H1 (cell line): ENCODE measurements at regions not wholly inside any gene's neighbourhood (a gene's known extent, or its start where the extent isn't known, plus 50 kb on each side); places are given as distances from the start of the nearest gene placed in this dataset.

ENCODE experiments used
- ATF2 ChIP-seq: IDR thresholded peaks from 2 replicates; pipeline ENCODE4 v1.6.1; 2012; ENCODE audit warnings: low read length, inconsistent platforms
- CREB1 ChIP-seq: IDR thresholded peaks from 2 replicates; pipeline ENCODE4 v1.6.1; 2012; ENCODE audit warnings: inconsistent platforms
- GTF2F1 ChIP-seq: IDR thresholded peaks from 2 replicates; pipeline ENCODE4 v1.6.1; 2012; ENCODE audit warnings: low read depth, low read length, improper control_type of control experiment, borderline replicate concordance
- KDM1A ChIP-seq: fragments of 200-600, 300-600 bp; sonication (generic); IDR thresholded peaks from 2 replicates; pipeline ENCODE4 v1.7.1; 2016; ENCODE audit warnings: mild to moderate bottlenecking, low read length, borderline replicate concordance
- KDM5A ChIP-seq: fragments of 200-600 bp; IDR thresholded peaks from 2 replicates; pipeline ENCODE4 v1.7.1; 2012; ENCODE audit warnings: mild to moderate bottlenecking, low read length, inconsistent platforms, mixed read lengths
- PHF8 ChIP-seq: fragments of 200-600 bp; sonication (generic); conservative IDR thresholded peaks from 2 replicates; pipeline ENCODE4 v1.7.1; 2012; ENCODE audit warnings: low read depth, mild to moderate bottlenecking, inconsistent platforms, low read length, moderate library complexity

DNA sequence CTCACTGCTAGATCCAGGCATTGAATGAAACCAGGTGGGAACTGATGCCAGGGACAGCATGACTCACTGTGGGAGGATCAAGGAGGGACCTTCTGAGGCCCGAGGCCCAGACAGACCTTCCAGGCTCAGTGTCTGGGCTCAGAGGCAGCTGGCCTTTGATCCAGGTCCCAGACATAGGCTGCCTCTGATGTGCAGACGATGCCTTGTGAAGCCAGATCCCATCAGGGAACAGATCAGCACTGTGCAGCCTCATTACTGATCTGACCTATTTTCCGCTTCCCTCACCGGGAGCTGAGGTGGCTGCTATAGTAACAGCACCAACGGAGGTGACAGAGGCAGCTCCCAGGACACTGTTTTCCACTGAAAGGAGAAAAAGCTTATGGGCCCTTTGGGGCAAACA is 399.5 kb downstream of the MATN1 start (continued):
- no peak for TF ChIP-seq ATF2
- no peak for TF ChIP-seq CREB1
- no peak for TF ChIP-seq PHF8
- no peak for TF ChIP-seq KDM5A
- TF ChIP-seq KDM1A, result no peak
- TF ChIP-seq GTF2F1, result no peak
